Ishikawa (cell line): ENCODE measurements at regions not wholly inside any gene's neighbourhood (a gene's known extent, or its start where the extent isn't known, plus 50 kb on each side); places are given as distances from the start of the nearest gene placed in this dataset.

Source experiments
- CEBPB ChIP-seq: IDR thresholded peaks from 2 replicates; pipeline ENCODE4 v1.6.1; 2012
- CREB1 ChIP-seq: IDR thresholded peaks from 2 replicates; pipeline ENCODE4 v1.6.1; 2012; ENCODE audit warnings: low read depth
- EGR1 ChIP-seq: IDR thresholded peaks from 2 replicates; pipeline ENCODE4 v1.6.1; 2012
- EP300 ChIP-seq: IDR thresholded peaks from 2 replicates; pipeline ENCODE4 v1.6.1; 2012; ENCODE audit warnings: borderline replicate concordance
- FOXM1 ChIP-seq: IDR thresholded peaks from 2 replicates; pipeline ENCODE4 v1.6.1; 2012; ENCODE audit warnings: low read depth, borderline replicate concordance
- NFIC ChIP-seq: IDR thresholded peaks from 2 replicates; pipeline ENCODE4 v1.6.1; 2012
- RAD21 ChIP-seq: IDR thresholded peaks from 2 replicates; pipeline ENCODE4 v1.6.1; 2012; ENCODE audit warnings: low read depth
- REST ChIP-seq: IDR thresholded peaks from 2 replicates; pipeline ENCODE4 v1.6.1; 2012; ENCODE audit warnings: low read depth, mild to moderate bottlenecking
- TAF1 ChIP-seq: IDR thresholded peaks from 2 replicates; pipeline ENCODE4 v1.6.1; 2012; ENCODE audit warnings: low read depth, mild to moderate bottlenecking
- TCF12 ChIP-seq: IDR thresholded peaks from 2 replicates; pipeline ENCODE4 v1.6.1; 2012; ENCODE audit warnings: low read depth
- TEAD4 ChIP-seq: IDR thresholded peaks from 2 replicates; pipeline ENCODE4 v1.6.1; 2012
- YY1 ChIP-seq: IDR thresholded peaks from 2 replicates; pipeline ENCODE4 v1.6.1; 2012; ENCODE audit warnings: low read depth
- ZBTB7A ChIP-seq: IDR thresholded peaks from 2 replicates; pipeline ENCODE4 v1.6.1; 2012; ENCODE audit warnings: low read depth
- TF ChIP-seq, protein P1 (sequence below): IDR thresholded peaks from 2 replicates; pipeline ENCODE4 v1.6.1; 2012
- TF ChIP-seq, protein P2 (sequence below): IDR thresholded peaks from 2 replicates; pipeline ENCODE4 v1.6.1; 2012

DNA sequence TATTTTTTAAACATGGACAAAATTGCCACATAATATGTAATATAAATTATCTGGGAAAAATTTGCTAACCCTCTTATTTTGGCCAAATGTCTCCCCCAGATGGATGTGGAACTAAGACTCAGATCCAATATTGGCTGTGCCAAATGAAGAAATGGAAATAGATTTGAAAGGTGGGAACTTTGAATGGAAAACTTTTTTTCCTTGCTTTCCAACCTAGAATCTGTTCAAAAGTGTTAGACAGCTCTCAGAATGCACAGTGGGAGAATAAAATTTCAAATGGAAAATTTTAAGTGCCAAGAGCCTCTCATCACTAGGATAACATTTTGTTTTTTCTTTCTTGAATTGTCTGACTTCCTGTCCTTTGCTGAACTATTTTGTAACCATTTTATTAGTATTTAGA is 142.6 kb upstream of the GAS1 start:
- TF ChIP-seq YY1: no peak
- no peak for TF ChIP-seq REST
- TF ChIP-seq CEBPB: no peak
- TF ChIP-seq FOXM1: no peak

DNA sequence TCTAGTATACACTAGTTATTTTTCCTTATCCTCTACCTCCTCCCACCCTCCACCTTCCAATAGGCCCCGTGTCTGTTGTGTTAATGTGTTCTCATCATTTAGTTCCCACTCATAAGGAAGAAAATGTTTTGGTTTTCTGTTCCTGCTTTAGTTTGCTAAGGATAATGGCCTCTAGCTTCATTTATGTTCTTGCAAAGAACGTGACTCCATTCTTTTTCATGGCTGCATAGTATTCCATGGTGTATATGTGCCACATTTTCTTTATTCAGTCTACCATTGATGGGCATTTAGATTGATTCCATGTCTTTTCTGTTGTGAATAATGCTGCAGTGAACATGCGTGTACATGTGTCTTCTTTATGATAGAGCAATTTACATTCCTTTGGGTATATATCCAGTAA is 146.5 kb upstream of the GAS1 start:
- TF ChIP-seq TEAD4 (no peak), FOXM1 (no peak), RAD21 (no peak), ZBTB7A (no peak)

DNA sequence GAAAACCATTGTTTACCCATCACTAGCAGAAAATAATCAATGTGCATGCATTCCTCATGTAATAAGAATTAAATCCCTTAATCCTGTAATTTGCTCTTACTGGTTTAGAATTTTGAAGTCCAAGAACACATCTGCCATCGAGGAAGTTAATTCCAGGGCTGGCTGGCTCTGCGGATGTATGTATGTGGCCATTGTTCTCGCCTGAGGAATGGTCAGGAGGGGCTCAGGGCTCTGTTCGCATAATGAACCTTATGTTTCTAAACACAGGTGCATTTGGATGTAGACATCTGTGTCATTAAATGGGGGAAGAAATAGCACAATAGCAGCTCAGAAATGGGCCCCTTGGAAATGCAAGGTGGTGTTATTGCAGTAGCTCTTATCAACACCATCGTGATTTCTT is 148.6 kb upstream of the GAS1 start:
- TF ChIP-seq, protein P1, sequence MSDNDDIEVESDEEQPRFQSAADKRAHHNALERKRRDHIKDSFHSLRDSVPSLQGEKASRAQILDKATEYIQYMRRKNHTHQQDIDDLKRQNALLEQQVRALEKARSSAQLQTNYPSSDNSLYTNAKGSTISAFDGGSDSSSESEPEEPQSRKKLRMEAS: no peak
- TF ChIP-seq TEAD4 (no peak), CREB1 (no peak), CEBPB (no peak), EGR1 (no peak), RAD21 (no peak), ZBTB7A (no peak), TCF12 (no peak), FOXM1 (no peak), YY1 (no peak), EP300 (no peak), REST (no peak), NFIC (no peak), TAF1 (no peak)
- TF ChIP-seq, protein P2, sequence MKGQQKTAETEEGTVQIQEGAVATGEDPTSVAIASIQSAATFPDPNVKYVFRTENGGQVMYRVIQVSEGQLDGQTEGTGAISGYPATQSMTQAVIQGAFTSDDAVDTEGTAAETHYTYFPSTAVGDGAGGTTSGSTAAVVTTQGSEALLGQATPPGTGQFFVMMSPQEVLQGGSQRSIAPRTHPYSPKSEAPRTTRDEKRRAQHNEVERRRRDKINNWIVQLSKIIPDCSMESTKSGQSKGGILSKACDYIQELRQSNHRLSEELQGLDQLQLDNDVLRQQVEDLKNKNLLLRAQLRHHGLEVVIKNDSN: no peak

- no peak for TF ChIP-seq FOXM1
- TF ChIP-seq TAF1: no peak
- TF ChIP-seq TCF12: no peak
- no peak for TF ChIP-seq REST
- no peak for TF ChIP-seq ZBTB7A
- no peak for TF ChIP-seq EP300
- TF ChIP-seq EGR1: no peak
- TF ChIP-seq, protein P1: no peak
- no peak for TF ChIP-seq YY1
- TF ChIP-seq CEBPB: no peak
- no peak for TF ChIP-seq RAD21
- TF ChIP-seq NFIC: no peak
- TF ChIP-seq CREB1: no peak
- no peak for TF ChIP-seq TEAD4
- TF ChIP-seq, protein P2: no peak
Observed at GRCh38 chr9:87096506-87096905, 149.2 kb upstream of the GAS1 start.

DNA sequence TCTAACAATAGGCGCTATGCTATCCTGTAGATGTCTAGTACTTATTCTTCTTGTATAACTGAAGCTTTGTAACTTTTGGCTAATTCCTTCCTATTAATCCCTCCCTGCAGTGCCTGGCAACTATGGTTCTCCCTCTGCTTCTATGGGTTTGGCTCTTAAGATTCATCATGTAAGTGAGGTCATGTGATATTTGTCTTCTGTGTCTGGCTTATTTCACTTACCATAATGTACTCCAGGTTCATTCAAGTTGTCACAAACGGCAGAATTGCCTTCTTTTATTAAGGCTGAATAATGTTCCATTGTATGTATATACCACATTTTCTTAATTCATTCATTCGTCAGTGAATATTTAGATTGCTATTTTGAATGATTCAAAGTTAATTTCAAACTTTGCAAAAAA is 149.9 kb upstream of the GAS1 start:
- no peak for TF ChIP-seq TAF1
- TF ChIP-seq, protein P1: no peak
- TF ChIP-seq NFIC: no peak
- no peak for TF ChIP-seq EGR1
- TF ChIP-seq TEAD4: no peak
- no peak for TF ChIP-seq EP300
- TF ChIP-seq REST: no peak
- no peak for TF ChIP-seq CREB1
- TF ChIP-seq ZBTB7A: no peak
- no peak for TF ChIP-seq CEBPB
- no peak for TF ChIP-seq RAD21
- TF ChIP-seq, protein P2: no peak
- TF ChIP-seq YY1: no peak
- no peak for TF ChIP-seq TCF12
- TF ChIP-seq FOXM1: no peak
